HG03460 (cell line): ENCODE measurements at regions not wholly inside any gene's neighbourhood (a gene's known extent, or its start where the extent isn't known, plus 50 kb on each side); places are given as distances from the start of the nearest gene placed in this dataset.

Experiments used
- ATAC-seq: cut with Tn5 transposase; IDR thresholded peaks from one replicate; pipeline ENCODE4 v1.9.1; 2021; ENCODE audit not compliant: unreplicated experiment

DNA sequence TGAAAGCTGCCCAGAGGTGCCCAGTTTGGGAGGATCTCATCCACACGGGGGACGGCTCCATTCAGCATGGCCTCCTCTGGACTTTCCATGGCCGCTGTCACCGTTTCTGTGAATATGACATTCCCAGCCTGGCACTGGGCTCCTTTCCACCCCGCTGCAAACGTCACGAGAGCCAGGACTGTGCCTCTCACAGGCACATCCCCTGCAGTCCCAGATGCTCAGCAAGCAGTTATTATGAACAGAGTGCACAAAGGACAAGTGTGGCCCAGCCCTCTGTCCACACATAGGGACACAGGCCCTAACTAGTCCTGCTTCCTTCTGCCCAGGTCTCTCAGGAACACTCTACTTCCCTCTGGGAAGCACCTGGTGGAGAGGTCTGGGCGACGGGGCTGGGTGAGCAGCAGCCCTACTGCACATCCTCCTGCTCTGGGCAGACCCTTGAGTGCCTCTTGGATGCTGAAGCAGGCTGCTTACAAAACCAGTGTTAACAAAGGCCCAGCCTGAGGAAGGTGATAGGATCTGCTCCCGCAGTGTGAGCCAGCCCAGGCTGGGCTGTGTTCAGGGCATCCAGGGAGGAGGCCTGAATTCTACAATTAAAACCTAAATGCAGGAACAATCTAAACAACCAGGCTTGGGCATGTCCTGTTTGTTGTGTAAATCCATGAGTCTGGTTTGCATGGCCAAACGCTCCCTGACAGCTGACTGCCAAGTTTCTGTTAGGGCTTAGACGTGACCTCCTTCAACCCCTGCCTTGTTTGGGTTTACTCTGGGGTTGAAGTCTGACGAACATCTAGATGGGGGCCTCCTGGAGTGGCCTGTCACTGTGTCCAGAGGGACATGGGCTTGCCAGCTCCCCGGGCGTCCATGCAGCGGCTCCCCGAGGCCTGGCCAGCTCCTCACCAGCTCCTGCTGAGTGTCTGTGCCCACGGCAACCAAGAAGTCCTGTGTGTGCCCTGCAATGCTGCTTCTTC lies 269.8 kb downstream of the GADD45G start:
- ATAC-seq: no peak

DNA sequence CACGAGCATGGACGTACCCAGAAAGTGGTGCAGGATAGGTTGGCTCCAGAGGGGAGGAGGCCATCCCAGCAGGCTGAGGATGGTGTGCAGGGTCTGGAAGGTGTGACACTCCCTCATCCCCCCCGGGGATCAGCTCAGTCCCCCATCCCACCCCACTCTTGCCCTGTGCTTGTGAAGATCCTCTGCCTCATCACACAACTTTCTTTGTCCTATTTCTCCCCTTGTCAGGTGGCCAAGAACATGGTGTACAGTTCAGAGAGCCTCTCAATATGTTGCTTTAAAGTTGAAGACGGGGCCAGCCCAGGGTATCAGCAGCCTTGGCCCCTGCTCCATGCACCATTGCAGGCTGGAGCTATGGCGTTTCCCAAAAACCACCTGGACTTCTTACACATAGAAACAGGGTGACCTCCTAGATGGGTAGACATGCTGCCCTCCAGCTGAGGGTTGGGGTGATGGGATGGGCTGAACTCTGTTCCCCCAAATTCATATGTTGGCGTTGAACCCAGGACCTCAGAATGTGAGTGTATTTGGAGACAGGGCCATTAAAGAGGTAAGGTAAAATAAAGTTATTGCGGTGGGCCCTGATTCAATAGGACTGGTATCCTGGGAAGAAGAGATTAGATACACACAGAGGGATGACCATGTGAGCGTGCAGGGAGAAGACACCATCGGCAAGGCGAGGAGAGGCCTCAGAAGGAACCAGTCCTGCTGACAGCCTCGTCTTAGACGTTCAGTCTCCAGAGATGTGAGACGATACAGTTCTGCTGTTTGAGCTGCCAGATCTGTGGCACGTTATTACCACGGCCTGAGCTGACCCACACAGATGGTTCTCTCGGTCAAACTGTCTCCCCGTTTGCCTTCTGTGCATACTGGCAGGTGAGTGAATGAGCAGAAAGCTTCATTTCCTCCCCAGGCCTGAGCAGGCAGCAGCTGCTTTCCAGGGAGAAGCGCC lies 272.5 kb downstream of the GADD45G start:
- ATAC-seq: no peak

DNA sequence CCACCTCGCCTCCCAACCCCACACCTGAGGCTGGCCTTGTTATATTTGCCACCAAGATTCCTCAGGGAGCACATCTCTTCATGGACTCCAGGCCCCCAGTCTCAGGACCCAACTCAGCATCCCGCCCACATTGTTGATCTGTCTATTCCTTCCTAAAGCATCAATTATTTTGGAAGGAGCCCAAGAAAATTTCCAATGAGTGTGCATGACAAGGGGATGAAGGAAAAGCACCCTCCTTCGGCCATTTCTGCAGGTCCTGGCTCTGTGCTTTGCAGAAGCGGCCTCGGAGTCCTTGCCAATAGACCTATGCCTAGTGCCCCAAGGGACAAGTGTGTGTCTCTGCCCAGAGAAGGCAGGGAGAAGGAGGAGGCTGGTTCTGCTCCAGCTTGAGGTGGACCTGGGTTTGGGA lies 273.2 kb downstream of the GADD45G start:
- no peak for ATAC-seq

DNA sequence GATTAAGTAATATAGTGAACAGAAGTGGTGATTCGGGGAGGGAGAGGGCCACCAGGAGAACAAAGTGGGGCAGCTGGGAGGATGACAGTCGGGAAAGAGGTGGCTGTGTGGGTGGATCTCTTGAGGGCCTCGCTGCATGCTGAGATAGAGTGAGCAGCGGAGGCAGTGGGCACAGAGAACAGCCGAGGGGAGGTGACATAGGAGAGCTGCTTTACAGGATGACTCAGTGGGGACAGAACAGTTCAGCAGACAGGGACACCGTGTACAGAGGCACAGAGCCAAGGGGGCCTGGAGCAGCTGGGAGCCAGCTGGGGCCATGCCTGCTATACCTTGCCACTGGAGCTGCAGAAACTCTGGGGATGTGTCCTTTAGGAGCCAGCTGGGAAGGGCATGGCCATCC lies 273.9 kb downstream of the GADD45G start:
- no peak for ATAC-seq

DNA sequence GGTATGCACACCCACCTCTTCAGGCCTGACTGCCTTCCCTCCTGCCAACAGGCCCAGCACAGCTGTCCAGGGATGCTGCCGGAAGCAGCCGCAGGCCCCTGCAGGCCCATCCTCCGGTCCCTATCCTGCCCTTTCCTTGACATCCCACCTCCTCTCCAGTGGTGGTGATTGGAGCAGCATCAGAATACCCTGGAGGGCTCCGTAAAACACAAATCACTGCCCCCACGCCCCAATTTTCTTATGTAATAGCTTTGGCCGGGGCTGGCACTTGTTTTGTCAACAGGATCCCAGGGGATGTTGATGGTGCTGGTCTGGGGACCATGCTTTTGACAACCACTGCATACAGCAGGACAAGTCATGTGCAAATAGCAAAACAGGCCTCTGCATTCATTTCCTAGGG lies 274.5 kb downstream of the GADD45G start:
- ATAC-seq: no peak

DNA sequence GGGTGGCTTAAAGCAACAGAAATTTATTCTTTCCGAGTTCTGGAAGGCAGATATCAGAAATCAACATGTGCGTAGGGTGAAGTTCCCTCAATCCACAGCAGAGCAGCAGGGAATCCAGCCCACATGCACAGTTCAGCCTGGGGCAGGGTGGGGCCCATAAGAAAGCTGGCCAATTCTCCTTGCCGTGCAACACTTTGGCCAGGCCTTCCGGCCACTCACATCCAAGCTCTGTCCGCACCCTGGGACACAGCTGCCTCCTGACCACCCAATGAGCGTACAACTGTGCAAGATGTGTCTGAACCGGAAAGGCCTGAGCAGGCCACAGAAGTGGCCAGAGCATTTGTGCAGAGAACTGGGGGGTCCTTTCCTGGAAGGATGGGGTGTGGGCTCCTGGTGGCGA lies 274.9 kb downstream of the GADD45G start:
- ATAC-seq: no peak

DNA sequence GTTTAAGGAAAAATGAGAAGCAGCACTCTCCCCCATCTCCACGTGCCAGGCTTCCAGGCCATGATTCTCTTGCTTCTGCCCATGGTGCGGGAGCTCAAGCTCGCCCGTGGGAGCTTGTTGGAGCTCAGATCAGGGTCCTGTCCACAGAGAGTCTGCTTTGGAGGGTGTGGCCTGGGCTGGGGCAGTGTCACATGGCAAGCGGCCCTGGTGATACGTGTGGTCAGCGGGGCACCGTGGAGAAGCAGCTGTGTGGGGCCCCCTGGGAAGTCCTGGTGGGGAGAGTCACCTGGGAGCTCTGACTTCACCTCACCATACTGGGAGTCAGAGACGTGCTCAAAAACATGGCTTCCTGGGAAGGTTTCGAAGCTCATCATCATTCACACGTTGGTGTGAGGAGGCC lies 275.3 kb downstream of the GADD45G start:
- no peak for ATAC-seq

DNA sequence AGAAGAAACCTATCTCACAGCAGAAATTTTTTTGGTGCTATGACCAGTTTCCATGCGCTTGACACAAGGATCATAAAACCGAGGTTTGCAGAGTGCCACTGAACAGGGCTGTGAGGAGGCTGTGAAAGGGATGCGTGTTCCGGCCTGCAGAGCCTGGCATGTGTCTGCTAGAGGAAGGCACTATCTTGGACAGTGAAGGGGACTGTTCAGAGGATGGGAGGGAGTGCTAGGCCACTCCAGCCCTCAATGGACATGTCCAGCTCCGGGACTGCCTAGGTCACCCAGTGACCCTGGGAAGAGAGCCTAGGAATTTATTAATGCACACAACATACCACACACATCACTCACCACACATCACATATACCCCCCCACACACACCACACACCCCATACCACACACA lies 275.9 kb downstream of the GADD45G start:
- no peak for ATAC-seq

DNA sequence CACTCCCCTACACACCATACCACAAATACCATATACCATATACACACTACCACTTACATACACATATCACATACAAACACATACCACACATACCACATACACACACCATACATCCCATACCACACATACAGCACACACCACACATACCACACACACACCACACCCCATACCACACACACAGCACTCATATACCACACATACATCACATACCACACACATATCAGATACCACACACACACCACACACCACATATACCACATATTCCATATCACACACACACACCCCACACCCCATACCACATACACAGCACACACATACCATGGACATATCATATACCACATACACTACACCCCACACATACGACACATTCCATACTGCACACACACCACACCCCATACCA lies 276.6 kb downstream of the GADD45G start:
- ATAC-seq: no peak

DNA sequence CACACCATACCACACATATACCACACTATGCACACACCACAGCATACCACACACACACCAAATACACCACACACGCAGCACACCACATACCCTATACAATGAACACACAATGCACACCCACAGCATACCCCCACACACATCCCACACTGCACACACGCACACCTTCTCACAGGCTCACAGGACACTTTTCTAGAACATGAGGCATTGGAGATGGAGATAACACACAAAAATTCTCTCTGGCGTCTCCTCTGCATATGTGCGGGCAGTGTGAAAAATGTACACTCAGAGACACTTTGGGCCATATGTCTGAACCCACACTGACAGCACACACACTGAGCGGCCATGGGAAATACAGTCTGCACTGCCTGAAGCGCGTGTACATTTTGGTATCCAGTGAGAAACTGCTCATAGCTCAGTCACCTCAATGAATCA lies 278.1 kb downstream of the GADD45G start:
- ATAC-seq: no peak

DNA sequence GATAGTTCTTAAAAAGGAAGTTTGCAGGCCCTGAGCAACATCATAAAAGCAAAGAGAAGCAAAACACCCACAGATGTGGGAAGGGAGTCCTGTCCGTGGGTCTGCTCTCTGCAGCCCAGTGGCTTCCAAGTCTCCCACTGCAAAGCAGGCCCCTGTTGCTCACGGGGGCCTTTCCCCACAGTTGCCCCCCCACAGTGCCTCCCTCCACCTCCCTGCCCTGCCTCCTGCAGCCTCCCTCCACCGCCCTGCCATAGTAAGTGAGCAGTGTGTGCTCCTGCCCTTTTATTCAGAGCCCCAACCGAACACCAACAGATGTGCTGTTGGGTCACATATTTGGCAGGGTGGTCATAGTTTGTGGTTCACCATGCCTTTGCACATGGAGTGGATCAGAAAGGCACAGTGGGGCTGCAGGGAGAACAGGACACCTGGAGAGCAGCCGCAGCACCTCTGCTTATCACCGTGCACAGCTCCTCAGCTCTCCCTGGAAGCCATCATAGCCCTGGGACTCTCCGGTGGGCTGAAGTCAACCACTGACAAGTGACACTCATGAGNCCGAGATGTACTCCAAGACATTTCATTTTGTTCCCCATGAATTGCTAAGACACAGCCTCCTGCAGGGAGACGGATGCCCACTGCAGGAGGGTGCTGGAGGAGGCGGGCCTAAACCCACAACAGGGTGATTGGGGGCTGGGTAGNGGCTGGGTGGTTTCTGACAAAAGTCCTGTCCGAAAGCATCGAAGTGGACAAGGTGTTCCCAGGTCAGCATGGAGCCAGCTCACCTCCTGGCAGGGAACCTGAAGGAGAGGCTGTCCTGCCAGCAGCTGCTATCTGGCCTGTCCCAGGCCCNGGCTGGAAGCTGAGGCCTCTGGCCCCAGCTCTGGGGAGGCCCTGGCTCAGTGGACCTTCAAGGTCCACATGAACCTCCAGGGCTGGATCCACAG lies 278.9 kb downstream of the GADD45G start:
- ATAC-seq: no peak

DNA sequence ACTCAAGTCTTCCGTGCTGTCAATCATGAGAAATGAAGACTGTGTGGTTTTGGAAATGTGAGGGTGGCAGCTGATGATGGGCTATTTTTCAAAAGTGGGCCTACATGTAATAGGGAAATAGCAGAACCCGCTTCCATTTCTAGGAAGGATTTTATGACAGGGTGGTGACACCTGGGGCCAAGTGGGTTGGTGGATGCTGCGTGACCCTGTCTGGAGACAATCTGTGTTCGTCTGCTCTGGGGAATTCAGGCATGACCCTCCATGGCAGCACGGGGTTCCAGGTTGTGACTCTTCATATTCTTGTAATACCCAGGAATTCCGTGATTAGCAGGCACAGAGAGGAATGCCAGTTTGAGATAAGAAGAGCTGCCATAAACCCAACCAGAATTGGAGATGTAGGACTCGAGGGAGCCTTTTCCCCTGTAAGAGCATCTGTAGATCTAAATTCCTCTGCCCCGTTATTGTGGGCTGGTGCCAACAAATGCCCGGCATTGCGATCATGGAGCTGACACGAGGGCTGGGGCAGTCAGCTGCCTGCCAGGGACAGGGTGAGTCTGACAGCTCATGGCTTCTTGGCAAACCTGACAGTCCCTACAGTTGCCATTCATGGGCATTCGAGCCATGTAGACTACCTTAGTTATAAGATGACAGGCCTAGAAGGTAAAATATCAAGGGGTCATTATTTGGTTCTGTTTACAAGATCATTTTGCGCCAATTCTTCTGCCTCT lies 279.7 kb downstream of the GADD45G start:
- ATAC-seq: no peak

DNA sequence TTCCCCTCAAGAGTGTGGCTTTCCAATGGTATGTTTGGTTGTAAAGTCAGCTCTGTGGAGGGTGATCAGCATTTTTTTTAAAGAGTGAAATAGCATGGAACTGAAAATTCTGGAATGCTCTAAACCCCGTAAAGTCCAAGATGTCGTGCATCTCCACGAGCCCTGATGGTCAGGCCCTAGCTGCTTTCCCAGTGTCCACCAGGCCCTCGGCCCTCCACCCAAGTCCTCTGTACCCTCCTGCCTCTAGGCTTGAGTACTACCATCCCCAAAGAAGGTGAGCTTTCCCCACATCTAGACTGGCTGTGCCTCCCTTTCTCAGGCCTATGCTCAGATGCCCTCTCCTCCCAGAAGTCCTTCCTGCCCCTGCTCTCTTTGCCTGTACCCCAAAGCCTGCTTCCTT lies 280.3 kb downstream of the GADD45G start:
- ATAC-seq: no peak

DNA sequence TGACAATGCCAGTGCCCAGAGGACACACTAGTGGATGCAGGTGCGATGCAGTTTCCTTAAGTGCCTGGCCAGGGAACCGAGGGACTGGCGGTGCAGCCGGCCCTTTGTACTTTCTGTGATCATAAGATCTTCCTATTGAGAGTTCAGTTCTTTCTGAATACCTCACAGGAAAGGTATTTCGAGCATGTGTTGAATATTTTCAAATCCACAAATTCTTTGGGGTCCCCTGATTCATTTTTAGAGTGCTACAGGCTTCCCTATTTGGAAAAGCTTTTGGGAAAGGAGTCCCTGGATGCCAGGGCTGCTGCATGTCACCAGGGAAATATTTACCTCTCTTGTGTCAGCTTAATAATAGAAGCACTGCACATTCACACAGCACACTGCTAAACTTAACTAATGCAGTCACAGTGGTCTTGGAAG lies 281.5 kb downstream of the GADD45G start:
- ATAC-seq: no peak

DNA sequence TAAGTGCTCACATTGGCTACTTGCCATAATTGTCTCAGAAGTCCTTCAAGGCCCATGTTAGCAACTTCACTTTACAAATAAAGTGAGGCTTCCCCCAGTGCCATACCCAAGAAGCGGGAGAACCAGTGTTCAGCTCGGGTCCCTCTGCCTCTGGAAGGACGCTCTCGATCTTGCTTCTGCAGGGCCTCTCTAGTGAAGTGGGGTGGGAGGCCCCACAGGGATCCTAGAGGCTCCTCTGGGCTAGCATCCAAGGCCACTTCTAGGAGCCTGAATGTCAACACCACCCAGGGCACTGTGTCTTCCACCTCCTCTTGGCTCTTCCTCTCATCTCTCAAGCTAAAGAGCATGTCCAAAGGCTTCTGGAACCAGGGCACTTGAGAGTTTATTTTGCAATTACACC lies 282.5 kb downstream of the GADD45G start:
- no peak for ATAC-seq

DNA sequence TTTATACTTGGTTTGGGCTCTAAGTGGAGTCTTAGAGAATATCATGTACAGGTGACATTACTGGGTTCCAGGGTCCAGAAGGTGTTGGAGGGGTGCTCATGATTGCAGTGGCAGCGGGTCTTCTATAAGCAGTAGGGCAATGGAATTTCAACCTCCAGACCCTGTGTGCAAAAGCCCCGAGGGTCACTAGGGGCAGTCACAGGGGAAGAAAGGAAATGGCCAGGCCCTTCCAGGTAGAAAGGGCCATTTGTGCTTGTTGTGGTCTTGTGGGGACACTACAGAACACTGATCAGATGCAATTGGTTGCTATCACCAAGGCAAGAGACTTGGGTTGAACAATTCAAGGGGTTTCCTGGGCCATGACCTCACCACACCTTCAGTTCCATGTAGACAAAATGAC lies 283.4 kb downstream of the GADD45G start:
- no peak for ATAC-seq

DNA sequence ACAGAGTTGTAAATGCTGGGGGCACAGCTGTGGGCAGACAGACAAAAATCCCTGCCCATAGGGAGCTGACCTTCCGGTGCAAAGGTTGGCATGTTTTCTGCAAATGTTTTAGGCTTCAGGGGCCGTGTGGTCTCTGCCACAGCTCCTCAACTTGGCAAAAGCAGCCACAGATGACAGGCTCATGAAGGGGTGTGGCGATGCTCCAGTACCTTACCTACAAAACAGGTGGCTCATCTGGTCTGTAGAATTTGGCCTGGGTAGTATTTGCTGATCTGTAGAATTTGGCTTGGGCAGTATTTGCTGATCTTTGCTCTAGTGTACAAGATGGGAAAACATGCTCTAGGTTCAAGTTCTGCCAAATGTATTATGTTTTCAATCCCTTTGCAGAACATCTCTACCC lies 283.9 kb downstream of the GADD45G start:
- ATAC-seq: no peak

DNA sequence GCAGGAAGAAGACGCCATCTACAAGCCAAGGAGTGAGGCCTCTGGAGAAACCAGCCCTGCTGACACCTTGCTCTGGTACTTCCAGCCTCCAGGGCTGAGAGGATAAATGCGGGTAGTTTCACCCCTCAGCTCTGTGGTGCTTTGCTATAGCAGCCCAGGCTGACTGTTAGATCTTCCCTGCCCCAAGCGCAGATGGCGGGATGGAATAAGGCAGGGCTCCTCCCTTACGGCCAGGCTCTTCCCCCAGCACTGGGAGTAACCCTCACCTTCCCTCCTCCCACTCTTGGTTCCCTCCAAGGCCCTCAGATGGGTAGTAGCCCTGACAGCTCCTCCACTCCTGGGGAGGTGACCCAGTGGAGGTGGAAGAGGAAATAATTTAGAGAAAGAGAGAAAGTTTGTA lies 285.1 kb downstream of the GADD45G start:
- no peak for ATAC-seq

DNA sequence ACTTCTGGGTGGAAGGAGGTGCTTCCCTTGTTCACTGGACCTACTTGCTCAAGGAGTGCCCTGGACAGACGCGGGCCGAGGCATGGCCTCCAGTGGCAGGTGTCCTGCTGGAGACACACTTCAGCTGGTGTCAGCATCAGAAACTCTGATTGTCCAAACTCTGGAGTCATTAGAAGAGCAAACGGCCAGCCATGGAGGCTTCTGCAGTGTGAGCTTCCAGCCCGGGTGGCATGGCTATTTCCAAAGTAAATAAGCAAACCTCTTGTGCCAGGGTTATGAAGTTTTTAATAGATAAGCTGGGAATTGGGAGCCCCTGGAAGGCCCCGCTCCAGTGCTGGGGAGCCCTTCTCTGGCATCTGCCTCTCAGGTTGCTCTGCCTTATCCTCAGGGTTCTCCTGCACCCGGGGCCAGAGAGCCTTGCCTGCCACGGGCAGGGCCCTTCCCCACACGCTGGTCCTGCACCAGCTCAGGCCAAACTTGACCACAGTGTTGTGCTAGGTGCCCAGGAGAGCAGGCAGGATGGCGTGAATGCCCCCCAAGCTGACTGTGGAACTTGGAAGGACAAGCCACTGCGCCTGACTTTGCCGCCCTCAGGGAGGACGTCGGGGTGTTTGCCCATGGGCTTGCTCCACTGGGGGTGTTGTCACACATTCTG lies 285.6 kb downstream of the GADD45G start:
- ATAC-seq: no peak

DNA sequence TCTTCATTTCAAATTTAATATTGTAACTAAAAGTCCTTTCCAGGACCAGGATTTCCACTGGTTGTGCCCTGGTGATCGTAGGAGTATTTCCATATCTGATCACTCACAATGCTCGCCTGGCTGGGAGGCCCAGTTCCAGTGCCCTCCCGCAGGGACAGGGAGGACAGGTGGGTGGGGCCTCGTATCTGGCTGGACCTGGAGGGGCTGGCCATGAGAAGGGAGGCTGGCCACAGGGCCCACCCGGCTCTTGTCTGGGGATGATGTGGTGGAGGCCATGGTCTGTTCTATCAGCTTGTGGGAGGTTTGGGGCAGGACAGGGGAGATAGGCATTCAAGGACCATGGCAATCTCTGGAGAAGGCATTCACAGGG lies 286.4 kb downstream of the GADD45G start:
- ATAC-seq: no peak
